Glutamatergic neuron (in vitro differentiated cells): ENCODE measurements at regions not wholly inside any gene's neighbourhood (a gene's known extent, or its start where the extent isn't known, plus 50 kb on each side); places are given as distances from the start of the nearest gene placed in this dataset.

Source experiments
- DNase-seq: peaks from one replicate; pipeline ENCODE4 v3.0.0; 2022
- H3K27ac Mint-ChIP-seq: one replicate; pipeline ENCODE4 v1.8.0; 2020; ENCODE audit warnings: mild to moderate bottlenecking, mixed read lengths, inconsistent platforms; ENCODE audit not compliant: unreplicated experiment
- H3K27me3 Mint-ChIP-seq: one replicate; pipeline ENCODE4 v1.8.0; 2020; ENCODE audit warnings: mild to moderate bottlenecking, moderate library complexity, mixed read lengths, inconsistent platforms; ENCODE audit not compliant: unreplicated experiment
- H3K36me3 Mint-ChIP-seq: one replicate; pipeline ENCODE4 v1.8.0; 2020; ENCODE audit warnings: mild to moderate bottlenecking, mixed read lengths, inconsistent platforms; ENCODE audit not compliant: unreplicated experiment
- H3K4me1 Mint-ChIP-seq: one replicate; pipeline ENCODE4 v1.8.0; 2020; ENCODE audit warnings: mild to moderate bottlenecking, low read depth, mixed read lengths, inconsistent platforms; ENCODE audit not compliant: unreplicated experiment
- H3K4me3 Mint-ChIP-seq: one replicate; pipeline ENCODE4 v1.8.0; 2020; ENCODE audit warnings: mild to moderate bottlenecking, mixed read lengths, inconsistent platforms; ENCODE audit not compliant: unreplicated experiment
- H3K9me3 Mint-ChIP-seq: one replicate; pipeline ENCODE4 v1.8.0; 2020; ENCODE audit warnings: mild to moderate bottlenecking, moderate library complexity, mixed read lengths, inconsistent platforms; ENCODE audit not compliant: unreplicated experiment
- CTCF ChIP-seq: fragments of 200-600 bp; sonication (generic); IDR thresholded peaks from one replicate; pipeline ENCODE4 v1.5.0; 2021; ENCODE audit not compliant: partially characterized antibody, unreplicated experiment

- Mint-ChIP-seq H3K9me3 (peaks cover 5% of the 10 kb centered on the region), H3K27ac (no peak overlapping the region), H3K4me1 (no peaks in the 10 kb centered on the region), H3K36me3 (peaks cover 11% of the 10 kb centered on the region), H3K4me3 (no peak overlapping the region), H3K27me3 (peaks cover 6% of the 10 kb centered on the region)
- no peak for TF ChIP-seq CTCF
- no peak for DNase-seq
Measured at GRCh38 chr22:47793304-47794101, 1031.1 kb downstream of the TBC1D22A start.

GRCh38 chr22:47789171-47789570 lies 1026.7 kb downstream of the TBC1D22A start:
- Mint-ChIP-seq H3K27me3 (peaks cover 3% of the 10 kb centered on the region), H3K4me1 (no peaks in the 10 kb centered on the region), H3K9me3 (peaks cover 16% of the 10 kb centered on the region), H3K36me3 (no peaks in the 10 kb centered on the region), H3K27ac (no peak overlapping the region), H3K4me3 (no peak overlapping the region)
- no peak for DNase-seq
- TF ChIP-seq CTCF = no peak

GRCh38 chr22:47788461-47788860 lies 1026.0 kb downstream of the TBC1D22A start:
- Mint-ChIP-seq H3K27me3 (no peaks in the 10 kb centered on the region), H3K36me3 (no peaks in the 10 kb centered on the region), H3K27ac (no peak overlapping the region), H3K4me1 (no peaks in the 10 kb centered on the region), H3K4me3 (no peak overlapping the region), H3K9me3 (peaks cover 16% of the 10 kb centered on the region)
- DNase-seq = no peak
- TF ChIP-seq CTCF = no peak

GRCh38 chr22:47787501-47788227 lies 1025.2 kb downstream of the TBC1D22A start:
- H3K4me1 Mint-ChIP-seq = no peaks in the 10 kb centered on the region
- peaks cover 20% of the 10 kb centered on the region for H3K9me3 Mint-ChIP-seq
- H3K36me3 Mint-ChIP-seq = no peaks in the 10 kb centered on the region
- H3K27ac Mint-ChIP-seq = no peak overlapping the region
- no peak overlapping the region for H3K4me3 Mint-ChIP-seq
- no peaks in the 10 kb centered on the region for H3K27me3 Mint-ChIP-seq
- TF ChIP-seq CTCF = no peak
- DNase-seq = no peak

- Mint-ChIP-seq H3K27me3 (peaks cover 6% of the 10 kb centered on the region), H3K36me3 (no peaks in the 10 kb centered on the region), H3K9me3 (peaks cover 25% of the 10 kb centered on the region), H3K27ac (no peak overlapping the region), H3K4me1 (no peaks in the 10 kb centered on the region), H3K4me3 (no peak overlapping the region)
- TF ChIP-seq CTCF = no peak
- no peak for DNase-seq
Measured at GRCh38 chr22:47786650-47787290, 1024.3 kb downstream of the TBC1D22A start.
